Cardiac muscle cell (in vitro differentiated cells and primary cell): ENCODE measurements at regions not wholly inside any gene's neighbourhood (a gene's known extent, or its start where the extent isn't known, plus 50 kb on each side); places are given as distances from the start of the nearest gene placed in this dataset.

Experiments
- DNase-seq, 2 donors: peaks; one replicate each; pipeline versions ENCODE4 v3.0.0 to v3.0.0-alpha.2; 2010 to 2017; ENCODE audit warnings: low read depth in 1 of 2, low spot score in 1 of 2
- H3K27ac ChIP-seq: fragments of 200-600 bp; sonication (generic); 2 replicates; pipeline ENCODE4 v1.5.1; 2016
- H3K27me3 ChIP-seq: fragments of 200-600 bp; sonication (generic); 2 replicates; pipeline ENCODE4 v1.6.0; 2016; ENCODE audit warnings: control low read depth
- H3K36me3 ChIP-seq: fragments of 200-600 bp; sonication (generic); 2 replicates; pipeline ENCODE4 v1.5.1; 2016; ENCODE audit warnings: control low read depth
- H3K4me1 ChIP-seq: fragments of 200-600 bp; sonication (generic); 2 replicates; pipeline ENCODE4 v1.8.1; 2017; ENCODE audit warnings: low read depth, mild to moderate bottlenecking, mixed run types
- H3K4me3 ChIP-seq: fragments of 200-600 bp; sonication (generic); 2 replicates; pipeline ENCODE4 v1.5.1; 2016; ENCODE audit warnings: mild to moderate bottlenecking
- H3K9me3 ChIP-seq: fragments of 200-600 bp; sonication (generic); 2 replicates; pipeline ENCODE4 v1.5.1; 2017; ENCODE audit warnings: low read depth, mild to moderate bottlenecking, control low read depth
- CTCF ChIP-seq: IDR thresholded peaks from 2 replicates; pipeline ENCODE4 v1.5.1; 2012; ENCODE audit warnings: low read depth, mild to moderate bottlenecking, low read length

GRCh38 chr20:22717466-22717865 lies 133.1 kb upstream of the FOXA2 start:
- H3K9me3 ChIP-seq, result no peaks in the 10 kb centered on the region
- DNase-seq, result peak; percentile 54 to 63
- peaks cover 6% of the 10 kb centered on the region for H3K4me1 ChIP-seq
- no peaks in the 10 kb centered on the region for H3K27me3 ChIP-seq
- no peak overlapping the region for H3K27ac ChIP-seq
- no peak for TF ChIP-seq CTCF
- no peak overlapping the region for H3K4me3 ChIP-seq
- no peaks in the 10 kb centered on the region for H3K36me3 ChIP-seq

- Histone ChIP-seq H3K4me3 (no peak overlapping the region), H3K27ac (no peak overlapping the region), H3K27me3 (no peaks in the 10 kb centered on the region), H3K9me3 (no peaks in the 10 kb centered on the region), H3K4me1 (peaks cover 6% of the 10 kb centered on the region), H3K36me3 (no peaks in the 10 kb centered on the region)
- DNase-seq, result no peak
- TF ChIP-seq CTCF, result no peak
These were observed 134.8 kb upstream of the FOXA2 start for GRCh38 chr20:22719167-22719591.

- Histone ChIP-seq H3K27ac (no peak overlapping the region), H3K9me3 (no peaks in the 10 kb centered on the region), H3K4me3 (no peak overlapping the region), H3K27me3 (no peaks in the 10 kb centered on the region), H3K36me3 (no peaks in the 10 kb centered on the region), H3K4me1 (peaks cover 6% of the 10 kb centered on the region)
- TF ChIP-seq CTCF, result no peak
- DNase-seq, result no peak
These were observed 135.8 kb upstream of the FOXA2 start for GRCh38 chr20:22720206-22720605.

GRCh38 chr20:22722811-22723210 lies 138.4 kb upstream of the FOXA2 start:
- Histone ChIP-seq H3K9me3 (no peaks in the 10 kb centered on the region), H3K4me3 (no peak overlapping the region), H3K36me3 (no peaks in the 10 kb centered on the region), H3K27me3 (no peaks in the 10 kb centered on the region), H3K27ac (no peak overlapping the region), H3K4me1 (peaks cover under 1% of the 10 kb centered on the region)
- TF ChIP-seq CTCF, result no peak
- DNase-seq, result no peak

GRCh38 chr20:22723659-22724058 lies 139.3 kb upstream of the FOXA2 start:
- no peaks in the 10 kb centered on the region for H3K27me3 ChIP-seq
- no peaks in the 10 kb centered on the region for H3K9me3 ChIP-seq
- no peak for TF ChIP-seq CTCF
- no peak overlapping the region for H3K4me3 ChIP-seq
- H3K27ac ChIP-seq, result no peak overlapping the region
- H3K36me3 ChIP-seq, result no peaks in the 10 kb centered on the region
- H3K4me1 ChIP-seq, result no peaks in the 10 kb centered on the region
- peak in 1 of 2 donors; percentile 27 for DNase-seq
